Astrocyte (in vitro differentiated cells and primary cell): ENCODE measurements at regions not wholly inside any gene's neighbourhood (a gene's known extent, or its start where the extent isn't known, plus 50 kb on each side); places are given as distances from the start of the nearest gene placed in this dataset.
"Not testable (repeated sequence)": the region's sequence is repeated elsewhere in the genome, so short reads cannot be mapped to it uniquely, and the experiment has no call there.

Experiments used
- DNase-seq: peaks from one replicate; pipeline ENCODE4 v3.0.0-alpha.2; 2010; ENCODE audit warnings: low read depth
- FAIRE-seq: peaks from 2 replicates; lab custom pipeline; 2011; peaks lifted over from hg19 to GRCh38; lab: Jason Lieb, UNC
- H2AFZ ChIP-seq: 2 replicates; pipeline ENCODE4 v1.6.0; 2012; ENCODE audit warnings: low read depth, low read length, inconsistent platforms
- H3K27ac ChIP-seq: 2 replicates; pipeline ENCODE4 v1.5.1; 2011; ENCODE audit warnings: low read depth, low read length, inconsistent platforms
- H3K27me3 ChIP-seq: 2 replicates; pipeline ENCODE4 v1.6.0; 2011; ENCODE audit warnings: low read length, inconsistent platforms; ENCODE audit not compliant: insufficient read depth
- H3K36me3 ChIP-seq: 2 replicates; pipeline ENCODE4 v1.5.1; 2011; ENCODE audit warnings: low read length, inconsistent platforms; ENCODE audit not compliant: insufficient read depth
- H3K4me1 ChIP-seq: 2 replicates; pipeline ENCODE4 v1.5.1; 2011; ENCODE audit warnings: low read length, inconsistent platforms; ENCODE audit not compliant: insufficient read depth
- H3K4me2 ChIP-seq: 2 replicates; pipeline ENCODE4 v1.6.0; 2012; ENCODE audit warnings: low read length, inconsistent platforms
- H3K4me3 ChIP-seq: 2 replicates; pipeline ENCODE4 v1.5.1; 2011; ENCODE audit warnings: low read depth, mild to moderate bottlenecking, low read length, inconsistent platforms; ENCODE audit not compliant: insufficient read depth
- H3K79me2 ChIP-seq: 2 replicates; pipeline ENCODE4 v1.6.0; 2012; ENCODE audit warnings: mild to moderate bottlenecking, low read length, inconsistent platforms; ENCODE audit not compliant: insufficient read depth
- H3K9ac ChIP-seq: 2 replicates; pipeline ENCODE4 v1.6.0; 2012; ENCODE audit warnings: mild to moderate bottlenecking, low read length, inconsistent platforms
- H3K9me3 ChIP-seq: 2 replicates; pipeline ENCODE4 v1.5.1; 2012; ENCODE audit warnings: low read depth, mild to moderate bottlenecking, low read length, inconsistent platforms; ENCODE audit not compliant: insufficient read depth
- H4K20me1 ChIP-seq: 2 replicates; pipeline ENCODE4 v1.6.0; 2012; ENCODE audit warnings: low read length, inconsistent platforms; ENCODE audit not compliant: insufficient read depth
- H3K27ac Mint-ChIP-seq: one replicate; pipeline ENCODE4 v1.8.0; 2021; ENCODE audit warnings: mild to moderate bottlenecking, mixed read lengths; ENCODE audit not compliant: unreplicated experiment
- H3K27me3 Mint-ChIP-seq: one replicate; pipeline ENCODE4 v1.8.0; 2021; ENCODE audit warnings: low read depth, mixed read lengths; ENCODE audit not compliant: unreplicated experiment
- H3K36me3 Mint-ChIP-seq: one replicate; pipeline ENCODE4 v1.8.0; 2021; ENCODE audit warnings: low read depth, mixed read lengths; ENCODE audit not compliant: unreplicated experiment
- H3K4me1 Mint-ChIP-seq: one replicate; pipeline ENCODE4 v1.8.0; 2021; ENCODE audit warnings: low read depth, mixed read lengths; ENCODE audit not compliant: unreplicated experiment
- H3K4me3 Mint-ChIP-seq: one replicate; pipeline ENCODE4 v1.8.0; 2021; ENCODE audit warnings: mild to moderate bottlenecking, moderate library complexity, mixed read lengths; ENCODE audit not compliant: unreplicated experiment
- H3K9me3 Mint-ChIP-seq: one replicate; pipeline ENCODE4 v1.8.0; 2021; ENCODE audit warnings: mild to moderate bottlenecking, mixed read lengths; ENCODE audit not compliant: unreplicated experiment
- CTCF ChIP-seq: IDR thresholded peaks from 2 replicates; pipeline ENCODE4 v1.5.1; 2011; ENCODE audit warnings: low read depth, mild to moderate bottlenecking, inconsistent platforms, low read length, moderate library complexity; ENCODE audit not compliant: insufficient read depth
- EZH2 ChIP-seq: IDR thresholded peaks from 2 replicates; pipeline ENCODE4 v1.6.1; 2012; ENCODE audit warnings: mild to moderate bottlenecking, low read length, inconsistent platforms; ENCODE audit not compliant: insufficient read depth

- Histone ChIP-seq H3K27ac (no peak overlapping the region), H3K4me1 (no peaks in the 10 kb centered on the region), H3K9me3 (peaks cover 4% of the 10 kb centered on the region), H3K27me3 (no peaks in the 10 kb centered on the region), H3K79me2 (no peaks in the 10 kb centered on the region), H3K36me3 (no peaks in the 10 kb centered on the region), H3K4me3 (no peak overlapping the region), H3K9ac (no peak overlapping the region), H4K20me1 (no peaks in the 10 kb centered on the region), H3K4me2 (no peak overlapping the region), H2AFZ (no peak overlapping the region)
- Mint-ChIP-seq H3K4me3 (no peak overlapping the region), H3K9me3 (peaks cover 7% of the 10 kb centered on the region), H3K36me3 (no peaks in the 10 kb centered on the region), H3K27ac (no peak overlapping the region), H3K27me3 (peaks cover 17% of the 10 kb centered on the region), H3K4me1 (no peaks in the 10 kb centered on the region)
- no peak for FAIRE-seq
- TF ChIP-seq EZH2 = no peak
- TF ChIP-seq CTCF = no peak
- no peak for DNase-seq
Measured at GRCh38 chr4:189843413-189844009, 97.2 kb upstream of the FRG1 start.

DNA sequence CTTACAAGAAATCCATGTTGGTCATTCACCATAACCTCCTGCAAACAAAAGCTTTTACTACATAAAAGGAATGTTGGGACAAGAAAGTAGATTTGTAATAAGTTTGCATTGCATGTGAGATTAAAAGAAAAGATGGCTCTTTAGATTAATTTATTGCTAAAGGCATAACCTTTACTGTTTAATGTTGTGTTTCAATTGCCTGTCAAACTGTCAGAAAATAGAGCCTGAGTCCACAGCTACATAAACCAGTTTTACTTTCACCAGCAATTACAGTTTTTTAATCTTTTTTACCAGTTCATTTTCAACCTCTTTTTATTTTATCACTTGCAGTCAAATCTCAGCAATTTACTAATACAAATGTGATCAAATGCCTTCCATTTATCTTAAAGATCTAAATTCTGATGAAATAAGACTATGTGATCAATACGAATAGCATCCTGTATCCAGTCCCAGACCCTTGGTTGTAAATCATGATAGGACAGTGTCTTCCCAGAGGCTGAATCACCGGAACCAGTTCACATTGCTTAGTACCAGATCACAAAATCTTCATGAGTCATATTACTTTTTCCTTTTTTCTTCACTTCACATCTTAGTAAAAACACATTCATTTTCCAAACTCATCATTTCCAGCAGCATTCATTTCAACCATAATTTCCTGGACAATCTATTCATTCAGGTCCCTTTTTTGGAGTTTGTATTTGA, 95.4 kb upstream of the FRG1 start:
- no peak overlapping the region for H2AFZ ChIP-seq
- H3K36me3 Mint-ChIP-seq = no peaks in the 10 kb centered on the region
- no peaks in the 10 kb centered on the region for H4K20me1 ChIP-seq
- H3K4me1 ChIP-seq = no peaks in the 10 kb centered on the region
- no peak overlapping the region for H3K4me3 ChIP-seq
- H3K27ac ChIP-seq = no peak overlapping the region
- DNase-seq (peak; percentile 2), FAIRE-seq (no peak)
- H3K79me2 ChIP-seq = no peaks in the 10 kb centered on the region
- H3K9me3 Mint-ChIP-seq = peaks cover 11% of the 10 kb centered on the region
- no peak overlapping the region for H3K4me3 Mint-ChIP-seq
- H3K27me3 ChIP-seq = no peaks in the 10 kb centered on the region
- H3K9me3 ChIP-seq = peaks cover 4% of the 10 kb centered on the region
- no peaks in the 10 kb centered on the region for H3K36me3 ChIP-seq
- no peak overlapping the region for H3K9ac ChIP-seq
- no peak overlapping the region for H3K27ac Mint-ChIP-seq
- H3K27me3 Mint-ChIP-seq = peaks cover 10% of the 10 kb centered on the region
- H3K4me2 ChIP-seq = no peak overlapping the region
- TF ChIP-seq EZH2 (no peak), CTCF (no peak)
- H3K4me1 Mint-ChIP-seq = no peaks in the 10 kb centered on the region

DNA sequence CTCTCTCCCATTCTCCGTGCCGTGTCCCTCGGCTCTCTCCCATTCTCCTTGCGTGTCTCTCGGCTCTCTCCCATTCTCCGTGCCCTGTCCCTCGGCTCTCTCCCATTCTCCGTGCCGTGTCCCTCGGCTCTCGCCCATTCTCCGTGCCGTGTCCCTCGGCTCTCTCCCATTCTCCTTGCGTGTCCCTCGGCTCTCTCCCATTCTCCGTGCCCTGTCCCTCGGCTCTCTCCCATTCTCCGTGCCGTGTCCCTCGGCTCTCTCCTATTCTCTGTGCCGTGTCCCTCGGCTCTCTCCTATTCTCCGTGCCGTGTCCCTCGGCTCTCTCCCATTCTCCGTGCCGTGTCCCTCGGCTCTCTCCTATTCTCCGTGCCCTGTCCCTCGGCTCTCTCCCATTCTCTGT, 94.6 kb upstream of the FRG1 start:
- H3K4me1 ChIP-seq, H3K27ac ChIP-seq, H3K36me3 ChIP-seq, H2AFZ ChIP-seq, DNase-seq, H3K9ac ChIP-seq, H3K36me3 Mint-ChIP-seq, FAIRE-seq, H3K27me3 ChIP-seq, H3K9me3 ChIP-seq, H4K20me1 ChIP-seq, H3K4me1 Mint-ChIP-seq, H3K4me3 ChIP-seq, H3K27ac Mint-ChIP-seq, H3K27me3 Mint-ChIP-seq, H3K4me2 ChIP-seq, H3K79me2 ChIP-seq, H3K4me3 Mint-ChIP-seq: not testable (repeated sequence)
- peaks cover 12% of the 10 kb centered on the region for H3K9me3 Mint-ChIP-seq

- DNase-seq, H3K36me3 ChIP-seq, H3K4me2 ChIP-seq, H2AFZ ChIP-seq, FAIRE-seq, H3K36me3 Mint-ChIP-seq, H3K4me1 ChIP-seq, H3K27me3 Mint-ChIP-seq, H3K9me3 ChIP-seq, H3K79me2 ChIP-seq, H3K9ac ChIP-seq, H3K4me3 Mint-ChIP-seq, H3K4me3 ChIP-seq, H3K27me3 ChIP-seq, H3K27ac ChIP-seq, H3K27ac Mint-ChIP-seq, H3K4me1 Mint-ChIP-seq, H4K20me1 ChIP-seq: not testable (repeated sequence)
- H3K9me3 Mint-ChIP-seq = peaks cover 12% of the 10 kb centered on the region
Measured at GRCh38 chr4:189846608-189847007, 94.1 kb upstream of the FRG1 start.

- H3K9me3 ChIP-seq, H3K36me3 Mint-ChIP-seq, H4K20me1 ChIP-seq, H3K79me2 ChIP-seq, FAIRE-seq, H3K27ac ChIP-seq, H3K9ac ChIP-seq, DNase-seq, H3K4me1 Mint-ChIP-seq, H3K36me3 ChIP-seq, H3K27ac Mint-ChIP-seq, H3K4me3 ChIP-seq, H2AFZ ChIP-seq, H3K4me2 ChIP-seq, H3K4me1 ChIP-seq, H3K27me3 ChIP-seq, H3K27me3 Mint-ChIP-seq, H3K4me3 Mint-ChIP-seq: not testable (repeated sequence)
- peaks cover 12% of the 10 kb centered on the region for H3K9me3 Mint-ChIP-seq
Measured at GRCh38 chr4:189848672-189849071, 92.0 kb upstream of the FRG1 start.
